M059J (cell line): ENCODE measurements at regions not wholly inside any gene's neighbourhood (a gene's known extent, or its start where the extent isn't known, plus 50 kb on each side); places are given as distances from the start of the nearest gene placed in this dataset.
"Not testable (repeated sequence)": the region's sequence is repeated elsewhere in the genome, so short reads cannot be mapped to it uniquely, and the experiment has no call there.

Experiments
- DNase-seq: peaks from one replicate; pipeline ENCODE4 v3.0.0-alpha.2; 2012; ENCODE audit warnings: low read depth

DNA sequence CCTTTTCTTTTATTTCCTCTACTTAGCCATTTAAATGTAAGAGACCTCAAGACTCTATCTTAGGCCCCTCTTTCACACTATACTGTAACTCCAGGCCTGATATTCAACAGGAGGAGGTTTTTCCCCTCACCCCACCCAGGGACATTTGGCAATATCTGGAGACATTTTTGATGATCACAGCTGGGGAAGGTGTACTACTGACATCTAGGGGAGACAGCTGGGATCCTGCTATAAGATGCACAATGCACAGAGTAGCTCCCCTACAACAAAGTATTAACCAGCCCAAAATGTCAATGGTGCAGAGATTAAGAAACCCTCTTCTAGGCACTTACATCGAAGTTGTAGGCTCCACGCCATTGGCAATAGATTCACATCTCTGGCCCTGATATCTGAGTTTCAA is 517.5 kb upstream of the UBE2E2 start:
- peak; percentile 0 for DNase-seq

DNA sequence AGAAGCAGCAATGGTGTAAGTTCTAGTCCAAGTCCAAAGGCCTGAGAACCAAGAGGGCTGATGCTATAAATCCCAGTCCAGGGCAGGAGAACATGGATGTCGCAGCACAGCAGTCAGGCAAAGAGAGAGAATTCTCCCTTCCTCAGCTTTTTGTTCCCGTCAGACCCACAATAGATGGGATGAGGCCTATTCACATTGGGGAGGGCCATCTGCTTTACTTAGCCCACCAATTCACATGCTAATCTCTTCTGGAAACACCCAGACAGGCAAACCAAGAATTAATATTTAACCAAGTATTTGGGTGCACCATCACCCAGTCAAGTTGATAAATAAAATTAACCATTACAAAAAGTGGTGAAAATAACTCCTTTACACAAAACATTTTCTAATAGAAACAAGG is 511.7 kb upstream of the UBE2E2 start:
- DNase-seq = no peak

DNA sequence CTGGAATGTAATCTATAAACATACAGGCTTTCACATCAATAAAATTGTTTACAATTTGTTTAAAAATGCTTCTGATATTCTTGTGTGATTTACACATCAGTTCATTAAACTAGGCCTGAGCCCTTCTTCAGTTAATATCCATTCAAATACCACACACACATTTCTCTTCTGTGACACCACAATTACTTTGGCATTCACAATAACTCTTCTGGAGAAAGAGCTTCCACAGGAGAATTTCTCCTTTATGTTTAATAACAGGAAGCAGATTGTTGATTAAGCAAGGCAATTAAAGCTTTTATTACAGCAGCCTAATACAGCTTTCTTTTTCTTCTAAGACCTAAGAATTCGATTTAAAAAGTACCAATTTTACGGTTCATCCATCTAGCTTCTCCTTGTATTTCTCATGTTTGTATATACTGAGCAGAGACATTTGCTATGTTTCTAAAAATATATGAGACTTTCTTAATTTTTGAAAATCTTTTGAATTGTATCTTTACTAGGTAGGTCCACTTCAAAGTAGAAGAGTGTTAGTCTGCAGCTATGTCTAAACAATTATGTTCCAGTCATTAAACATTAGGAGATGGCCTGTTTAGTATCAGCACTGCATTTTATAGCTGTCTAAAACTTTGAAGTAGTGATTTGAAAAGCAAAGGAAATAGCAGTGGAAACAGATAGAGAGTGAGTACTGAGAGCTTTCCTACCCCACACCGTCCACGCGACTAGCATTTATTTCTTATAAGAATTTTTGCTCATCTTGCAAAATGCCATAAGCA is 511.1 kb upstream of the UBE2E2 start:
- no peak for DNase-seq

DNA sequence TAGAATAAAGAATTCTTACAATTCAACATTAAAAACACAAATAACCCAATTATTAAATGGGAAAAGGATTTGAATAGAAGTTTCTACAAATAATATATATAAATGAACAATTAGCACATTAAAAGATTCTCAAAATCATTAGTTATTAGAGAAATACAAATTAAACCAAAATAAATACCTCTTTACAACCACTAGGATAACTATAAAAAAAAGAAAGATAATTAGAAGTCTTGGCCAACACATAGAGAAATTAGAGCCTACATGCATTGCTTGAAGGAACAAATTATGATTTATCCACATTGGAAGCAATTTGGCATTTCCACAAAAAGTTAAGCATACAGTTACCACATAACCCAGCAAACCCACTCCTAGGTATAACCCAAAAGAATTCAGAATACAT is 502.3 kb upstream of the UBE2E2 start:
- DNase-seq = no peak

DNA sequence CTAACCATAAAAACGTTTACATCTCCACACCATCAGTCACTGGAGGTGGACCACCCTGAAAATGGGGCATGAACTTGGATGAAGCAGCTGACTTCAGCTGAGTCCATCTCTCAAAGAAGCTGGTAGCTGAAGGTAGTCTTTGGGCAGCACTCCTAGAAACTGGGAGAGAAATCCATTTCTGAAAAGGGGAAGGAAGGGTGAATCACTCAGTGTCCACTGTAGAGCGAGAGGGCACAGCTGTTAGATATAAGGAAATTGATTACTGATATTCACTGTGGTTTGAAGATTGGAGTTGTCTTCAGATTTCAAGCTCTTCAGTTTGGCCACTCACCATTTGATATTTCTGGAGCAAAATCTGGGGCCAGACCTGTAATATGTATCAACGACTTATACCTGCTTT is 499.0 kb upstream of the UBE2E2 start:
- no peak for DNase-seq

DNA sequence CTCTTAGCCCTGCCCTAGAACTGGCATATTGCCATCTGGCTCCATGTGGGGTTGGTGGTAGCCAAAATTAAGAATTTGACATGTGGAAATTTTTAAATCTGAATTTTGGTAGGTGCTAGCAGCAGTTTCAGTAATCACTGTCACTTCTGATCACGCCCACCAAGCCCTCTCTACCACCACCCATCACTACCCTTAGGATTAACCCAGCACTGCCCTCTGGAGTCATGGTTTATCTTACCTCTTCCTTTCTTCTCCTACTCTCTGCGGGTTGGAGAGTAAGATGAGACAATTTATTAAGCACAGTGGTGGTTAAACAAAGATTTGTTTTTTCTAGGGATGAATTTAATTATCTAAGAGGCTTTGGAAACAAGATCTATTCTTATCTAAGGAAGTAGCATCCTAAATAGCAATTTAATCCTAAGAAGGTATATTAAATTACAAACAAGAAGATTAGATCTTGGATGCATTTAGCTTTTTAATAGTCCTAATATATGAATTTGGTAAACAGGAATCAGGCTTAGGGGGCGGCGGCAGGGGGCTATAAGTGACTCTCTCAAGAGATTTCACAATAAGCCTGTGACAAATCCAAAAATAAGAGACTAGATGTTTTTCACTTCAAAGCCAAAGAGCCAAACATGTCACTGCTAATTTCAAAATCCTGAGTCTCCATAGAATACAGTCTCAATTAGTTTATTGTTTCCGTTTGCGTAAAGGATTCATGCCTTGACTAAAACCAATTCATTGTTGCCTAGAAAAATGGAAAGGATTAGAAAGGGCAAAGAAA is 498.4 kb upstream of the UBE2E2 start:
- DNase-seq = no peak

DNA sequence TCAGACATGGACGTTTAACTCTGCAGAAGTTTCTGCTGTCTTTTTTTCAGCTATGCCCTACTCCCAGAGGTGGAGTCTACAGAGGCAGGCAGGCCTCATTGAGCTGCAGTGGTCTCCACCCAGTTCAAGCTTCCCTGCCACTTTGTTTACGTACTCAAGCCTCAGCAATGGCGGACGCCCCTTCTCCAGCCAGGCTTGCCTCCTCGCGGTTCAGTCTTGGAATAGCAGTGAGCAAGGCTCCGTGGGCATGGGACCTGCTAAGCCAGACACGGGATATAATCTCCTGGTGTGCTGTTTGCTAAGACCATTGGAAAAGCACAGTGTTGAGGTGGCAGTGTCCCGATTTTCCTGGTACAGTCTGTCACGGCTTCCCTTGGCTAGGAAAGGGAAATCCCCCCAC is 496.2 kb upstream of the UBE2E2 start:
- not testable (repeated sequence) for DNase-seq

DNA sequence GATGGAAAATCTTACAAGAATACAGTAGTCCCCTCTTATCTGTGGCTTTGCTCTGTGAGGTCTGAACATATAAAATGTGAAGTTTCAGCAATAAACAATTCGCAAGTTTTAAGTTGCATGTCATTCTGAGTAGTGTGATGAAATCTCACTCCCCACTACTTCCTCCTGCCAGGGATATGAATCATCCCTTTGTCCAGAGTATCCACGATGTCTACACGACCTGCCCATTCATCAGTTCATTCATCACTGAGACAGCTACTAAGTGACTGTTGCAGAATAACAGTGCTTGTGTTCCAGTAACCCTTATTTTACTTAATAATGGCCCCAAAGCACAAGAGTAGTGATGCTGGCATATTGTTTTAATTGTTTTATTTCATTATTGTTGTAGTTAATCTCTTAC is 489.2 kb upstream of the UBE2E2 start:
- peak; percentile 57 for DNase-seq

DNA sequence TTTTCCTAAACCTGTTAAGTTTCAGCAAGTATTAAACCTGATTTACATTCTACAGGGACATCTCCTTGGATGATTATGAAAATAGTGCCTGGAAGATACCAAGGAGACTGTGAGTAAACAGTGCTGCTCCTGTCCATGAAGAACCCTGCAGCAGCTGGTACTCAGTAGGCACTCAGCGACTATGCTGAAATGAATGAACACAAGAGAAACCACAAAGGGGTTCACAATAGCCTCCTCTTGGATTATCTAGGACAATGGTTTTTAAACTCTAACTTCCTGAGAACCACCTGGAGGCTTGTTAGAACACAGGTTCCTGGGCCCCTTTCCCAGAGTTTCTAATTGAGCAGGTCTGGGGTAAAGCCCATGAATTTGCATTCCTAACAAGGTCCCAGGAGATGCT is 488.4 kb upstream of the UBE2E2 start:
- no peak for DNase-seq

DNA sequence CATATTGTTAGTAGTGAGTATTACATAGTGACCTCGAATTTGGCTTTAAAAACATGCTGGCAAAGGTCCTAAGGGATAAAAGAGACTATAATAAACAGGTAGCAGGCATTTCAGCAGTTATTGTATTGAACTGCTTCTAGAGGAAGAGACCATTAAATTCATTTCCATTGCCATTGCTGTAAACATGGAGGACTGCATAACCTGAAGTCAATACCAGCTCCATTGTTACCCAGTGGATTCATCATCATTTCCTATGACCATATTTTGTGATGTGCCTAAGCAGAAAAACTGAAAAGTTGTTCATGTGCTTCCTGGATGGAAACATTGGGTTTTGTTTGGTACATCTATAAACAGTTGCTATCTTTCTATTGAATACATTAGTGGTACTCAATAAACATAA is 482.5 kb upstream of the UBE2E2 start:
- DNase-seq = no peak

DNA sequence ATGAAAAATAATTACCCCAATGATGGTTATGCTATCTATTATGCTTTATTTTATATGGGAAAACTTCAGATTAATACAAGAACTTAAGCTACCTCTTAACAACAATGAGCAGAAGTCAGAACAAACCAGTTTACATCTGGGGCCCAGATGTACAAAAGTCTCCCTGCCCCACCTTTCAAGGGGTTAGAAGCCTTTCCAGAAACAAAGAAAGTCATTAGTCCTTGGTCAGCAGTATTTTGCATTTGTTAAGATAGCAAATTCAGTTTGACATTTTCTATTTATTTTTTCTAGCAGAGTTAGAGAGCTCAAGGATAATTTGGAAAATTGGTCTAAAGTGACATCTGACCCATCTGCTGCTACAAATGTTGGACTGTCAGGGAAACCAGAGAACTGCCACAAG is 478.7 kb upstream of the UBE2E2 start:
- no peak for DNase-seq

DNA sequence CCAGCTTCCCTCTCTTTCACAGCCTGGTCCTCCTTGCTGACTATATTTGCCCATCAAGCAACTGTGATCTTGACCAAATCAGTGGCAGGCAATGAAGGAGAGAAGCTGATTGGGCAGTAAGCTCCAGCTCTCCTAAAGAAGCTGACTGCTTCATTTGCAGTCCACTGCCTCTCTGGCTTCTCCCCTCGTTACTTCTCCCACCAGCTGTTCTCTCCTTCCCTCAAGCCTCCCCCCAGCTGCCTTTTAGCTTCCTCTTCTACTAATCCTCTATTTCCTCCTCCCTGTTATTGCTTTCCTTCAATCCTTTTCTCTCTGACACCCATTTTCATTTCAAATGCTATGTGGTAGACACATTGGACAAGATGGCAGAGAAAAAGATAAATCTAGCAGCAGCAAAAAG is 474.7 kb upstream of the UBE2E2 start:
- no peak for DNase-seq

DNA sequence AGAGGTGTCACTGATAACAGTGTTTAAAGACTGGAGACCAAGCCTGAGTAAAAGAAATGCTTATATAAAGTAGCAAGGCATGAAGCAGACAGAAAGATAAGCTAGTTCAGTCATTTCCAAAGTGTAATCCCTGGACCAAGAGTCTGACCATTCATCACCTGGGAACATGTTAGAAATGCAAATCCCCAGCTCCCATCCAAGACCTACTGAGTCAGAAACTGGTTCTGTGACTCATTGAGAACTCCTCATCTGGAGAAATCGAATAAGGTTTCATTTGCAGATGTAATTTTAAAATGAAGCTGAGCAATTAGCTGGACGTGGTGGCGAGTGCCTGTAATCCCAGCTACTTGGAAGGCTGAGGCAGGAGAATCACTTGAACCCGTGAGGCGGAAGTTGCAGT is 473.9 kb upstream of the UBE2E2 start:
- no peak for DNase-seq

DNA sequence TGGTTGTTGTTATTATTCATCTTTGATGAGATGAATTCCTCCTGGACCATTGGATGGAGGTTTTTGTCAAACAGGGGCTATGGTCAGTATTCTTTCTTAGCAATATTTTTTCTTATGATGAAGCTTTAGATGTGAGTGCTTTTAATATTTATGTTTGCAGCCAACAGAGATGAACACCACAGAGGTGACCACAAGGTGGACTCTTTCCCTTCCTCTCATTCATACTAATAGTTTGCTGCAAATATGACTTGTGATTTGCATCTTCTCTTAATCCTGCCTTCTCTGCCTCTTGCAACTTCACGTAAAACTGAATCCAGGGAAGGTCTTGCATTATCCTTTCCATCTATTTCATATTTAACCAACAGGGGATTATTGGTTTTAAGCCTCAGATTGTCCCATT is 473.1 kb upstream of the UBE2E2 start:
- no peak for DNase-seq

DNA sequence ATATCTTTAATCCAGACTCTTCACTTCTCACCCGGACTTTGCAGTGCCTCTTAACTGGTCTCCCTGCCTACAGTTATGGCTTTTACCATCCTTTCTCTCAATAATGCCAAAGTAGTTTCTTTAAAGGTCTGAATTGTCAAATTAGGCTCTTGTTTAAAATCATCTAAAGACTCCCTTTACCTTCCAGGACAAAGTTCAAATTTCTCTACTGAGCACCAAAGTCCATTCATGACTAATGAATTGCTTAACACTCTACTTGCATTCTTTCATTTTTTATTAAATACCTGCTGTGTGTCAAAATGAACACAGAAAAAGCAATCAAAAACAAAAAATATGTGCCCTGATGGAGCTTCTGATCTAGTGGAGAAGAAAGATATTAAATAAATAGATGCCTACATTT is 472.4 kb upstream of the UBE2E2 start:
- no peak for DNase-seq

DNA sequence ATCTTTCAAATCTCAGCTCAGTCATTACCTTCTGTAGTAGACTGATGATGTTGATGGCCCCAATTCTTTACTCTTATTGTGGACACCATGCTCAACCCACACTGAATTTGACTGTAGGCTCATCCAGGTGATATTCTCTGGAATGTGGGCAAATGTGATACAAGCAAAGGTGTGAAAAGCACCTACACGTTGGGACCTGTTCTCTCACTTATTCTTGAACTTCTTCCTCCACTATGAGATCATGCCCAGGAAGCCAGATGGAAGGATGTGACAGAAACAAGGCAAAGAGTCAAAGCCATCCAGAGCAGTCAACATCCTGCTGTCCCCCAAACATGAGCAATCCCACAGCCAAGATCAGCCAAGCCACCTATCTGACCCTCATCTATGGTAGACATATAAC is 471.2 kb upstream of the UBE2E2 start:
- no peak for DNase-seq

DNA sequence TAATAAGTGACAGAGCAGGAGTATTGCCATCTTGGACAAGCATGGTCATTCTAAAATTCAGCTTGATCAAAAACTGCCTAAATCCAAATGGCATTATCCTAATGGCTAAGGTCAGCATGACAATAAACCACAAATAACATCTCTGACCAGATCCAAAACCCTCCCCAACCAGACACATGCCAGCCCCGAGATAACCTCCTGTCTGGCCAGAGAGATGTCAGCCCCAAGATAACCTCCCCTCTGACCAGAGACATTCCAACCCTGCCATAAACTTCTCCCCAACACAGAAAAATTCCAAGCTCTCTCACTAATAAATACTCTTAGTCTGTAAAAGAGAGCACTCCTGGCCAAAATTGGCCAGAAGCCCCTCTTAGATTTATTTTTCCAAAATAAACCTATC is 470.5 kb upstream of the UBE2E2 start:
- no peak for DNase-seq

DNA sequence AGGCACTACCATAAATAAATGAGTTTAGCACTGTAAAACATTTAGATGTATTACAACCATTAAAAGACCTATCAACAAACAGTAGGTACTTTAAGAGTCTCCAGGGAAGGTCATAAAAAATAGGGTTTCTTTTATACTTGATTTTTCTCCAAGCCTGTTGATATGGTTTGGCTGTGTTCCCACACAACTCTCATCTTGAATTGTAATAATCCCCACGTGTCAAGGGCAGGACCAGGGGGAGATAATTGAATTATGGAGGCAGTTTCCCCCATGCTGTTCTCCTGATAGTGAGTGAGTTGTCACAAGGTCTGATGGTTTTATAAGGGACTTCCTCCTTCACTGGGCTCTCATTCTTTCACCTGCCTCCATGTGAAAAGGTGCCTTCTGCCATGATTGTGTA is 468.9 kb upstream of the UBE2E2 start:
- no peak for DNase-seq

DNA sequence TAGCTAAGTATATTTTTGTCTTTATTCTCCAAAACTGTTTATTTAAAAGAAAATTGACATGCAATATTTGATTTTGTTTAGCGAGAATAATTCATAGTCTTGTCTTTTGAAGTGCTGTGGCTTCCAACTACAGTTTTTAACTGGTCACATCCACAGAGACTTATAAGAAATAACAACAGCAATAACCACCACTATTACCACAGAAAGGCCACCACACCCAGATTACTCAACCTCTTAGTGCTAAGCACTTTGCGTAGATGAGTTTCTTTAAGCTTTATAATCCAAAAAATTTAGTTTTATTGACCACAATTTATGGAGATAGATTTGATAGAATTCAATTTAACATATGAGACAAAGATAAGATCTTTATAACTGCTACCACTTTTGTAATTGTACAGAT is 468.4 kb upstream of the UBE2E2 start:
- DNase-seq = no peak

DNA sequence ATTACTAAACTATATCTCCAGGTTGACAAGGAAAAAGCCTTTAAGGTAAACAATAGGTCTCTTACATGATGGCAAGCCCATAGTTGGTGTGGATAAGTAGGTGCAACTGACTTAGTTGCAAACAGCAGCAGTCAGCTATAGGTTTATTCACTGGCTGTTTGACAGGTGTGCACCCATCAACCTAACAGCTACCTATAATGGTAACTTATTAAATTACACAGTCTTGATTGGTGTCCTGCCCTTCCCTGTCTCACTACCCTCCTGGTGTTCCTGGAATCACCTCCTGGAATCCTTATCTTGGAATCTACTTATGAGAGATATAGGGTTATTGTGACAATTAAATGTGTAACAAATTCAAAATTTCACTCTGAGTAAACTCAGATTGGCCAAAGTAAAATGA is 467.8 kb upstream of the UBE2E2 start:
- no peak for DNase-seq

DNA sequence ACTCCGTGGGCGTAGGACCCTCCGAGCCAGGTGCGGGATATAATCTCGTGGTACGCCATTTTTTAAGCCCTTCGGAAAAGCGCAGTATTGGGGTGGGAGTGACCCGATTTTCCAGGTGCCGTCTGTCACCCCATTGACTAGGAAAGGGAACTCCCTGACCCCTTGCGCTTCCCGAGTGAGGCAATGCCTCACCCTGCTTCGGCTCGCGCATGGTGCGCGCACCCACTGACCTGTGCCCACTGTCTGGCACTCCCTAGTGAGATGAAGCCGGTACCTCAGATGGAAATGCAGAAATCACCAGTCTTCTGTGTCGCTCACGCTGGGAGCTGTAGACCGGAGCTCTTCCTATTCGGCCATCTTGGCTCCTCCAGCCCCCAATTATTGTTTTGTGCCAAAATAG is 459.7 kb upstream of the UBE2E2 start:
- not testable (repeated sequence) for DNase-seq

DNA sequence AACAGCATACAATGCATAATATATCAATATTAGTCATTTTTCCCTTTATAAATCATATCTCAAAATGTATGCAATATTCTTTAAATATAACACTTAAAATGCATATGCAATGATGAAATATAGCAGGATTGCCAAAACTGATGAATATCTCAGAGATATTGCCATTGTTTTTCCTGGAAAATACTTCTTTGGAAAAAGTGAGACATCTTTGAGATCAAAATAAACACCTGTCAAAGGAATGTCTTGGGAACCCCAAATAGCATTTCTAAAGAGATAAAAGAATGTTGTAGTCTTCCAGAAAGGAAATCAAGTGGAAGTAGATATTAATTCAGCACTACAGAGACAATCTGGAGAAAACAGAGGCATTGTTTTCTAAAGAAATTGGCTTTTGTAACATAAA is 457.8 kb upstream of the UBE2E2 start:
- DNase-seq = no peak

DNA sequence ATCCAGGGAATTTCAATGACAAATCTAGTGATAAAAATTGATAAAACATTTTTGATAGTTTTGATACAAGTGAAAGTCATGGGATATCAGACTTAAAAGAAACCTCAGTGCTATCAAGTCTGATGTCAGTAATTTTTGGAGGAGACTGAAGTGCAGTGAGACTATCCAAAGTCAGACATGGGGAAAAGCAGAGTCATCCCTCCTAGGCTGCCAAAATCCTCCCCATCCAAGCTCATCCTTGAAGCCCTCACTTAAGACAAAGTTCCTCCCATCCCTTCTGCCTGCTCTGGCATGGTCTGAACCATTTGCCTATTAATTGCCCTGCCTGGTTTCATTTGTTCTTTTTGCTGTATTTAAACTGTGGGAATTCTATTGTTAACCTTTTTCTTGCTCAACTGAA is 456.9 kb upstream of the UBE2E2 start:
- DNase-seq = no peak
